ENCODE measurements at regions not wholly inside any gene's neighbourhood (a gene's known extent, or its start where the extent isn't known, plus 50 kb on each side); places are given as distances from the start of the nearest gene placed in this dataset.

DNA sequence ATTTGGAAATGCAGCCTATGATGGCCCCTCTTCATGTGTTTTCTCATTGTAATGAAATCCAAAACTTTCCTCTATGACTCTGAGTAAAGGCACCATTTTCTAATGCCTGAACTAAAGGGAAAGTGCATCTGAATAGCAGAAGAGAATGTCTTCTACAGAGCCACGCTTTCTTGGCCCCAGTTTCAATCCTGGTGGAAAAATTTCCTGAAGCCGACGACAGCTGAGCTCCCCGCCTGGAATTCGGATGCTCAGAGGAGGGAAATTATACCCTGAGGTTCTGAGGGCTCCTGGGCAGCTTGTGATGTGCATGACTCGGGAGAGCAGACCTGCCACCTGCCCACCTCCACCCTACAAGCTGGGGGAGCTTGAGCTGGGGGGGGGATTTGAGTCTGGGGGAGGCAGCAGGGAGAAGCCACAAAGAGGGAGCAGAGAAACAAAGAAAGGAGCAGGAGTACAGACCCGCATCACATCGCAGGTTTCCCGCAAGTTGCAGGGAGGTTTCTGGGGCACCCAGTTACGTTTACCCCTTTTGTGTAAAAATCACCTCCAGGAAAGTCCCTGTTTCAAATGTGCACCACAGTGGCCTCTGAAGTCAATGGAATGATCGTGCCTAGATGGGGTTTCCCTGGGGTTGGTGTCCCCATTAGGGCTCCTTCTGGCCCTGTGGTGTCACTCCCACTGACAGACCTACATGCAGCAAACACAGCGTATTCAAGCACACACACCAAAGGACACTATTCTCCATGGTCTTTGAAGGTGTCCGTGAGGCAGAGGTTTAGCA is 145.6 kb upstream of the RBPJ start (continued):
- TF ChIP-seq, protein P1, sequence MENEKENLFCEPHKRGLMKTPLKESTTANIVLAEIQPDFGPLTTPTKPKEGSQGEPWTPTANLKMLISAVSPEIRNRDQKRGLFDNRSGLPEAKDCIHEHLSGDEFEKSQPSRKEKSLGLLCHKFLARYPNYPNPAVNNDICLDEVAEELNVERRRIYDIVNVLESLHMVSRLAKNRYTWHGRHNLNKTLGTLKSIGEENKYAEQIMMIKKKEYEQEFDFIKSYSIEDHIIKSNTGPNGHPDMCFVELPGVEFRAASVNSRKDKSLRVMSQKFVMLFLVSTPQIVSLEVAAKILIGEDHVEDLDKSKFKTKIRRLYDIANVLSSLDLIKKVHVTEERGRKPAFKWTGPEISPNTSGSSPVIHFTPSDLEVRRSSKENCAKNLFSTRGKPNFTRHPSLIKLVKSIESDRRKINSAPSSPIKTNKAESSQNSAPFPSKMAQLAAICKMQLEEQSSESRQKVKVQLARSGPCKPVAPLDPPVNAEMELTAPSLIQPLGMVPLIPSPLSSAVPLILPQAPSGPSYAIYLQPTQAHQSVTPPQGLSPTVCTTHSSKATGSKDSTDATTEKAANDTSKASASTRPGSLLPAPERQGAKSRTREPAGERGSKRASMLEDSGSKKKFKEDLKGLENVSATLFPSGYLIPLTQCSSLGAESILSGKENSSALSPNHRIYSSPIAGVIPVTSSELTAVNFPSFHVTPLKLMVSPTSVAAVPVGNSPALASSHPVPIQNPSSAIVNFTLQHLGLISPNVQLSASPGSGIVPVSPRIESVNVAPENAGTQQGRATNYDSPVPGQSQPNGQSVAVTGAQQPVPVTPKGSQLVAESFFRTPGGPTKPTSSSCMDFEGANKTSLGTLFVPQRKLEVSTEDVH (IDR thresholded peaks at IDR 0.05; ENCODE audit: low read depth, partially characterized antibody): no peak
- TF ChIP-seq TBL1XR1 (IDR thresholded peaks at IDR 0.05; ENCODE audit: low read depth, low read length): peak; percentile 53; the same call in 1 of the 2 replicates
- 0 out of 2 replicates have a peak, but pooled peaks have one; percentile 14 for TF ChIP-seq YY1 (IDR thresholded peaks at IDR 0.05; ENCODE audit: low read depth, low read length)
- TF ChIP-seq EGR1 (IDR thresholded peaks at IDR 0.05; ENCODE audit: borderline replicate concordance in 1 of 2, low read depth in 2 of 2, low read length in 2 of 2): no peak
- no peak for TF ChIP-seq CHD4 (IDR thresholded peaks at IDR 0.05)
- TF ChIP-seq, protein P2, sequence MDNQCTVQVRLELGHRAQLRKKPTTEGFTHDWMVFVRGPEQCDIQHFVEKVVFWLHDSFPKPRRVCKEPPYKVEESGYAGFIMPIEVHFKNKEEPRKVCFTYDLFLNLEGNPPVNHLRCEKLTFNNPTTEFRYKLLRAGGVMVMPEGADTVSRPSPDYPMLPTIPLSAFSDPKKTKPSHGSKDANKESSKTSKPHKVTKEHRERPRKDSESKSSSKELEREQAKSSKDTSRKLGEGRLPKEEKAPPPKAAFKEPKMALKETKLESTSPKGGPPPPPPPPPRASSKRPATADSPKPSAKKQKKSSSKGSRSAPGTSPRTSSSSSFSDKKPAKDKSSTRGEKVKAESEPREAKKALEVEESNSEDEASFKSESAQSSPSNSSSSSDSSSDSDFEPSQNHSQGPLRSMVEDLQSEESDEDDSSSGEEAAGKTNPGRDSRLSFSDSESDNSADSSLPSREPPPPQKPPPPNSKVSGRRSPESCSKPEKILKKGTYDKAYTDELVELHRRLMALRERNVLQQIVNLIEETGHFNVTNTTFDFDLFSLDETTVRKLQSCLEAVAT (IDR thresholded peaks at IDR 0.05): no peak
- TF ChIP-seq, protein P3, sequence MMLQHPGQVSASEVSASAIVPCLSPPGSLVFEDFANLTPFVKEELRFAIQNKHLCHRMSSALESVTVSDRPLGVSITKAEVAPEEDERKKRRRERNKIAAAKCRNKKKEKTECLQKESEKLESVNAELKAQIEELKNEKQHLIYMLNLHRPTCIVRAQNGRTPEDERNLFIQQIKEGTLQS (IDR thresholded peaks at IDR 0.05; ENCODE audit: borderline replicate concordance, extremely low read depth, low read depth, low read length): no peak
- 0 out of 2 replicates have a peak, but pooled peaks have one; percentile 16 for TF ChIP-seq TAF1 (IDR thresholded peaks at IDR 0.05; ENCODE audit: borderline replicate concordance, low read depth, low read length)
- TF ChIP-seq CHD1 (IDR thresholded peaks at IDR 0.05; ENCODE audit: low read depth, low read length): no peak
- TF ChIP-seq ATF7 (IDR thresholded peaks at IDR 0.05; ENCODE audit: low read depth): no peak
- peak; percentile 68 to 70; a peak in 3 of 4 replicates for TF ChIP-seq BHLHE40 (IDR thresholded peaks at IDR 0.05; ENCODE audit: borderline replicate concordance in 1 of 2, low read depth in 2 of 2, low read length in 1 of 2)
- no peak for TF ChIP-seq HCFC1 (IDR thresholded peaks at IDR 0.05; ENCODE audit: low read length)
- TF ChIP-seq MEF2A (IDR thresholded peaks at IDR 0.05; ENCODE audit: insufficient read depth, low read depth, low read length): no peak
- TF ChIP-seq, protein P4, sequence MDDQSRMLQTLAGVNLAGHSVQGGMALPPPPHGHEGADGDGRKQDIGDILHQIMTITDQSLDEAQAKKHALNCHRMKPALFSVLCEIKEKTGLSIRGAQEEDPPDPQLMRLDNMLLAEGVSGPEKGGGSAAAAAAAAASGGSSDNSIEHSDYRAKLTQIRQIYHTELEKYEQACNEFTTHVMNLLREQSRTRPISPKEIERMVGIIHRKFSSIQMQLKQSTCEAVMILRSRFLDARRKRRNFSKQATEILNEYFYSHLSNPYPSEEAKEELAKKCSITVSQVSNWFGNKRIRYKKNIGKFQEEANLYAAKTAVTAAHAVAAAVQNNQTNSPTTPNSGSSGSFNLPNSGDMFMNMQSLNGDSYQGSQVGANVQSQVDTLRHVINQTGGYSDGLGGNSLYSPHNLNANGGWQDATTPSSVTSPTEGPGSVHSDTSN (IDR thresholded peaks at IDR 0.05; ENCODE audit: insufficient replicate concordance, low read depth, low read length): no peak
- no peak for TF ChIP-seq YBX1 (IDR thresholded peaks at IDR 0.05)
- TF ChIP-seq ZNF217 (IDR thresholded peaks at IDR 0.05): no peak
- no peak for TF ChIP-seq ZNF622 (IDR thresholded peaks at IDR 0.05)
- TF ChIP-seq SRF (IDR thresholded peaks at IDR 0.05; ENCODE audit: low read depth in 2 of 2, low read length in 2 of 2): no peak
- no peak for TF ChIP-seq CHD2 (IDR thresholded peaks at IDR 0.05; ENCODE audit: borderline replicate concordance, low read depth, low read length)
- peak; percentile 65; the same call in 1 of the 2 replicates for TF ChIP-seq MTA3 (IDR thresholded peaks at IDR 0.05; ENCODE audit: borderline replicate concordance, low read length)
- TF ChIP-seq RCOR1 (conservative IDR thresholded peaks at IDR 0.05; ENCODE audit: low read depth, low read length): no peak
- TF ChIP-seq SUPT20H (IDR thresholded peaks at IDR 0.05; ENCODE audit: borderline replicate concordance, control insufficient read depth, low read depth, low read length): no peak
- TF ChIP-seq ETV6 (conservative IDR thresholded peaks at IDR 0.05 in 1 of 2, IDR thresholded peaks at IDR 0.05 in 1 of 2; ENCODE audit: borderline replicate concordance in 1 of 2, low read depth in 1 of 2): peak in 1 of 2 experiments; percentile 61; a peak in 1 of 4 replicates
- no peak for TF ChIP-seq STAT1 (conservative IDR thresholded peaks at IDR 0.05)
- TF ChIP-seq TCF12 (IDR thresholded peaks at IDR 0.05; ENCODE audit: low read depth, low read length): 0 out of 2 replicates have a peak, but pooled peaks have one; percentile 54
